SU-DHL-6 (cell line): ENCODE measurements at regions not wholly inside any gene's neighbourhood (a gene's known extent, or its start where the extent isn't known, plus 50 kb on each side); places are given as distances from the start of the nearest gene placed in this dataset.

Experiments
- CTCF ChIP-seq: fragments of 200-600 bp; sonication (generic); IDR thresholded peaks from one replicate; pipeline ENCODE4 v1.5.1; 2017; ENCODE audit warnings: antibody characterized with exemption, mild to moderate bottlenecking, low read length, moderate library complexity; ENCODE audit not compliant: insufficient read depth, poor library complexity, severe bottlenecking
- EZH2phosphoT487 ChIP-seq: fragments of 200-600 bp; sonication (generic), shearing (Covaris generic); conservative IDR thresholded peaks from 2 replicates; pipeline ENCODE4 v1.6.1; 2018; ENCODE audit warnings: mild to moderate bottlenecking, antibody characterized with exemption, low read length, moderate library complexity, mixed read lengths

GRCh38 chr5:93225748-93226147 lies 355.3 kb downstream of the NR2F1-AS1 start:
- no peak for TF ChIP-seq CTCF
- no peak for TF ChIP-seq EZH2phosphoT487
